ENCODE measurements at regions not wholly inside any gene's neighbourhood (a gene's known extent, or its start where the extent isn't known, plus 50 kb on each side); places are given as distances from the start of the nearest gene placed in this dataset.

GRCh38 chr21:24025101-24025500 lies 1582.2 kb downstream of the MRPL39 start:
- no peak for DNase-seq (ENCODE audit: insufficient read length, low spot score)
- TF ChIP-seq PAX5 (IDR thresholded peaks at IDR 0.05; ENCODE audit: insufficient read depth, low read length, severe bottlenecking): no peak
- no peak for TF ChIP-seq POLR2A (IDR thresholded peaks at IDR 0.05; ENCODE audit: low read depth, low read length)
- TF ChIP-seq TAF1 (IDR thresholded peaks at IDR 0.05; ENCODE audit: low read depth, low read length): no peak
- no peak for TF ChIP-seq POU2F2 (IDR thresholded peaks at IDR 0.05; ENCODE audit: low read depth, low read length)
- TF ChIP-seq POLR2AphosphoS5 (IDR thresholded peaks at IDR 0.05; ENCODE audit: low read depth, low read length): no peak
- TF ChIP-seq SPI1 (IDR thresholded peaks at IDR 0.05; ENCODE audit: low read depth, low read length): no peak
- FAIRE-seq: no peak

- TF ChIP-seq SPI1 (IDR thresholded peaks at IDR 0.05; ENCODE audit: low read depth, low read length): no peak
- no peak for TF ChIP-seq POLR2A (IDR thresholded peaks at IDR 0.05; ENCODE audit: low read depth, low read length)
- TF ChIP-seq POU2F2 (IDR thresholded peaks at IDR 0.05; ENCODE audit: low read depth, low read length): no peak
- no peak for TF ChIP-seq PAX5 (IDR thresholded peaks at IDR 0.05; ENCODE audit: insufficient read depth, low read length, severe bottlenecking)
- TF ChIP-seq TAF1 (IDR thresholded peaks at IDR 0.05; ENCODE audit: low read depth, low read length): no peak
- DNase-seq (ENCODE audit: insufficient read length, low spot score) (no peak), FAIRE-seq (no peak)
Observed at GRCh38 chr21:24023936-24024335, 1583.3 kb downstream of the MRPL39 start.

GRCh38 chr21:24023402-24023801 lies 1583.9 kb downstream of the MRPL39 start:
- DNase-seq (ENCODE audit: insufficient read length, low spot score) (no peak), FAIRE-seq (no peak)
- no peak for TF ChIP-seq POLR2A (IDR thresholded peaks at IDR 0.05; ENCODE audit: low read depth, low read length)
- no peak for TF ChIP-seq SPI1 (IDR thresholded peaks at IDR 0.05; ENCODE audit: low read depth, low read length)
- TF ChIP-seq POLR2AphosphoS5 (IDR thresholded peaks at IDR 0.05; ENCODE audit: low read depth, low read length): no peak
- TF ChIP-seq PAX5 (IDR thresholded peaks at IDR 0.05; ENCODE audit: insufficient read depth, low read length, severe bottlenecking): no peak
- TF ChIP-seq TAF1 (IDR thresholded peaks at IDR 0.05; ENCODE audit: low read depth, low read length): no peak
- TF ChIP-seq POU2F2 (IDR thresholded peaks at IDR 0.05; ENCODE audit: low read depth, low read length): no peak

GRCh38 chr21:24014381-24014780 lies 1592.9 kb downstream of the MRPL39 start:
- TF ChIP-seq SPI1 (IDR thresholded peaks at IDR 0.05; ENCODE audit: low read depth, low read length): no peak
- TF ChIP-seq POLR2A (IDR thresholded peaks at IDR 0.05; ENCODE audit: low read depth, low read length): no peak
- TF ChIP-seq TAF1 (IDR thresholded peaks at IDR 0.05; ENCODE audit: low read depth, low read length): no peak
- TF ChIP-seq POLR2AphosphoS5 (IDR thresholded peaks at IDR 0.05; ENCODE audit: low read depth, low read length): no peak
- TF ChIP-seq POU2F2 (IDR thresholded peaks at IDR 0.05; ENCODE audit: low read depth, low read length): no peak
- no peak for TF ChIP-seq PAX5 (IDR thresholded peaks at IDR 0.05; ENCODE audit: insufficient read depth, low read length, severe bottlenecking)
- FAIRE-seq (no peak), DNase-seq (ENCODE audit: insufficient read length, low spot score) (no peak)

GRCh38 chr21:24011087-24011486 lies 1596.2 kb downstream of the MRPL39 start:
- FAIRE-seq: no peak

GRCh38 chr21:24007592-24007991 lies 1599.7 kb downstream of the MRPL39 start:
- TF ChIP-seq PAX5 (IDR thresholded peaks at IDR 0.05; ENCODE audit: insufficient read depth, low read length, severe bottlenecking) (no peak), TAF1 (IDR thresholded peaks at IDR 0.05; ENCODE audit: low read depth, low read length) (no peak), POU2F2 (IDR thresholded peaks at IDR 0.05; ENCODE audit: low read depth, low read length) (no peak), POLR2A (IDR thresholded peaks at IDR 0.05; ENCODE audit: low read depth, low read length) (no peak), SPI1 (IDR thresholded peaks at IDR 0.05; ENCODE audit: low read depth, low read length) (no peak)
- DNase-seq (ENCODE audit: insufficient read length, low spot score) (no peak), FAIRE-seq (no peak)

More at GRCh38 chr21:24011087-24011486, 1596.2 kb downstream of the MRPL39 start:
- TF ChIP-seq TAF1 (IDR thresholded peaks at IDR 0.05; ENCODE audit: low read depth, low read length) (no peak), POU2F2 (IDR thresholded peaks at IDR 0.05; ENCODE audit: low read depth, low read length) (no peak), PAX5 (IDR thresholded peaks at IDR 0.05; ENCODE audit: insufficient read depth, low read length, severe bottlenecking) (no peak), POLR2AphosphoS5 (IDR thresholded peaks at IDR 0.05; ENCODE audit: low read depth, low read length) (no peak), POLR2A (IDR thresholded peaks at IDR 0.05; ENCODE audit: low read depth, low read length) (no peak), SPI1 (IDR thresholded peaks at IDR 0.05; ENCODE audit: low read depth, low read length) (no peak)
- no peak for DNase-seq (ENCODE audit: insufficient read length, low spot score)

- TF ChIP-seq POLR2A (IDR thresholded peaks at IDR 0.05; ENCODE audit: low read depth, low read length) (no peak), POU2F2 (IDR thresholded peaks at IDR 0.05; ENCODE audit: low read depth, low read length) (no peak), TAF1 (IDR thresholded peaks at IDR 0.05; ENCODE audit: low read depth, low read length) (no peak), SPI1 (IDR thresholded peaks at IDR 0.05; ENCODE audit: low read depth, low read length) (no peak), PAX5 (IDR thresholded peaks at IDR 0.05; ENCODE audit: insufficient read depth, low read length, severe bottlenecking) (no peak), POLR2AphosphoS5 (IDR thresholded peaks at IDR 0.05; ENCODE audit: low read depth, low read length) (no peak)
- no peak for DNase-seq (ENCODE audit: insufficient read length, low spot score)
- FAIRE-seq: no peak
Observed at GRCh38 chr21:23986987-23987386, 1620.3 kb downstream of the MRPL39 start.

- DNase-seq (ENCODE audit: insufficient read length, low spot score) (no peak), FAIRE-seq (no peak)
- no peak for TF ChIP-seq POLR2A (IDR thresholded peaks at IDR 0.05; ENCODE audit: low read depth, low read length)
- no peak for TF ChIP-seq POLR2AphosphoS5 (IDR thresholded peaks at IDR 0.05; ENCODE audit: low read depth, low read length)
- TF ChIP-seq TAF1 (IDR thresholded peaks at IDR 0.05; ENCODE audit: low read depth, low read length): no peak
- no peak for TF ChIP-seq PAX5 (IDR thresholded peaks at IDR 0.05; ENCODE audit: insufficient read depth, low read length, severe bottlenecking)
- no peak for TF ChIP-seq POU2F2 (IDR thresholded peaks at IDR 0.05; ENCODE audit: low read depth, low read length)
Observed at GRCh38 chr21:23986214-23986613, 1621.1 kb downstream of the MRPL39 start.

GRCh38 chr21:23982546-23982945 lies 1624.7 kb downstream of the MRPL39 start:
- DNase-seq (ENCODE audit: insufficient read length, low spot score): no peak
- TF ChIP-seq POU2F2 (IDR thresholded peaks at IDR 0.05; ENCODE audit: low read depth, low read length): no peak
- no peak for TF ChIP-seq POLR2A (IDR thresholded peaks at IDR 0.05; ENCODE audit: low read depth, low read length)
- TF ChIP-seq POLR2AphosphoS5 (IDR thresholded peaks at IDR 0.05; ENCODE audit: low read depth, low read length): no peak
- no peak for TF ChIP-seq TAF1 (IDR thresholded peaks at IDR 0.05; ENCODE audit: low read depth, low read length)
- FAIRE-seq: no peak

- TF ChIP-seq TAF1 (IDR thresholded peaks at IDR 0.05; ENCODE audit: low read depth, low read length) (no peak), POU2F2 (IDR thresholded peaks at IDR 0.05; ENCODE audit: low read depth, low read length) (no peak), PAX5 (IDR thresholded peaks at IDR 0.05; ENCODE audit: insufficient read depth, low read length, severe bottlenecking) (no peak), POLR2AphosphoS5 (IDR thresholded peaks at IDR 0.05; ENCODE audit: low read depth, low read length) (no peak), POLR2A (IDR thresholded peaks at IDR 0.05; ENCODE audit: low read depth, low read length) (no peak)
- FAIRE-seq (no peak), DNase-seq (ENCODE audit: insufficient read length, low spot score) (no peak)
Observed at GRCh38 chr21:23977971-23978370, 1629.3 kb downstream of the MRPL39 start.
